ENCODE measurements at regions not wholly inside any gene's neighbourhood (a gene's known extent, or its start where the extent isn't known, plus 50 kb on each side); places are given as distances from the start of the nearest gene placed in this dataset.

DNA sequence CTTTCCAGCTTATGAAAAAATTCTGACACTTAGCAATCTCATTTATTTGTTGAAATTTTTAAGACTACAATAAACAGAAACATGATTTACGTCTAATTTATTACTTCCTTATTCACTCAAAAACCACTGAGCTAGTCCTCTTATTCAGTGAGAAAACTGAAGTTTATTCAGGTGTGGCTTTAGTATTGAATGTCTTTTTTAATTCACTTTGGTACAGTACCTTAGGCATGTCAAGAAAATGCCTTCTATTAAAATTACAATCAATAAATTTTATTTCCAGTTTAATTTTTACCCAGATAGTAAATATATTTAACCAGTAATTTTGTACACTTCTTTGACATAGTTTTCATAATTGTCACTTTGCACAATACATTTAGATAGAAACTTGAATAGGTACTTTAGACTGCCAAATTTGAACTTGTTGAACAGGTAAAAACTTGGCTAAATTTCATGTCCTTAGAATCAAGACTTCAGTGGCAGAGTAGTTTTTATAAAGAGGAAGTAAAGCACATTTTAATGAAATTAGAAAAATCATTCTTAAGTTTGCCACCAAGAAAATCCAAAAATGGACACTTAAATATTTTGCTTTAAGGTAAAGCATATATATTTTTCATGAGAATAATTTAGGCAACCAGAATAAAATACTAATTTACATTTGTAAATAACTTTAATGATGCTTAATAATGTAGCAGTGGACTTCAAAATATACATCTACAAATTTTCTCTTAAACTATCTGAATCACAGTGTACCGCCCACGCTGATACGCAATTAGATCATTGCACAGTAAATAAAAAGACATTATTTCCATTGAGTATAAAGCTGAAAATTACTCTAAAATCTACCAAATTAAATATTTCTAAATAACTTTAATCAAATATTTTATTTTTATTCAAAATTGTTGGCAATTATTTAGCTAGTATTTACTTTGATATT lies 159.1 kb downstream of the RASSF9 start:
- no peaks in the 10 kb centered on the region for H3K27me3 ChIP-seq

DNA sequence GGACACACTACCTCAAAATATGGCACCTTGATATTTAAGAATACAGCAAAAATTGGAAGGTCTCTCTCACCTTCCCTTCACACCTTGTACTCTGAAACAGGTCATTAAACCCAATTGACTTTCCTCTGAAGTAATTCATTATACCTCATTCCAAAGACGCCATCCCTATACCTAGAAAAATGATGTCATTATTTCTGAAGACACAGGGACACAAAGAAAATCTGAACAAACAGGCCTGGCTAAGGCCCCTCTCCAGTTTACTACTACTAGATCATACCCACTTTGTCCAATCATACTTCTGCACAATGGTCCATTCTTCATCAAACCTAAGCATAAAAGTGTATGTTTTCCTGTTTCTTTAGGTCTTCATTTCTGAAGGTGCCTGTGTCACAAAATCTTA lies 156.9 kb downstream of the RASSF9 start:
- DNase-seq = no peak
- TF ChIP-seq, protein P1, sequence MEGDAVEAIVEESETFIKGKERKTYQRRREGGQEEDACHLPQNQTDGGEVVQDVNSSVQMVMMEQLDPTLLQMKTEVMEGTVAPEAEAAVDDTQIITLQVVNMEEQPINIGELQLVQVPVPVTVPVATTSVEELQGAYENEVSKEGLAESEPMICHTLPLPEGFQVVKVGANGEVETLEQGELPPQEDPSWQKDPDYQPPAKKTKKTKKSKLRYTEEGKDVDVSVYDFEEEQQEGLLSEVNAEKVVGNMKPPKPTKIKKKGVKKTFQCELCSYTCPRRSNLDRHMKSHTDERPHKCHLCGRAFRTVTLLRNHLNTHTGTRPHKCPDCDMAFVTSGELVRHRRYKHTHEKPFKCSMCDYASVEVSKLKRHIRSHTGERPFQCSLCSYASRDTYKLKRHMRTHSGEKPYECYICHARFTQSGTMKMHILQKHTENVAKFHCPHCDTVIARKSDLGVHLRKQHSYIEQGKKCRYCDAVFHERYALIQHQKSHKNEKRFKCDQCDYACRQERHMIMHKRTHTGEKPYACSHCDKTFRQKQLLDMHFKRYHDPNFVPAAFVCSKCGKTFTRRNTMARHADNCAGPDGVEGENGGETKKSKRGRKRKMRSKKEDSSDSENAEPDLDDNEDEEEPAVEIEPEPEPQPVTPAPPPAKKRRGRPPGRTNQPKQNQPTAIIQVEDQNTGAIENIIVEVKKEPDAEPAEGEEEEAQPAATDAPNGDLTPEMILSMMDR (IDR thresholded peaks at IDR 0.05) = no peak
- TF ChIP-seq POLR2A (IDR thresholded peaks at IDR 0.05) = no peak
- Histone ChIP-seq H3K27ac (no peak overlapping the region), H3K9me3 (no peaks in the 10 kb centered on the region), H3K4me1 (no peaks in the 10 kb centered on the region), H3K27me3 (no peaks in the 10 kb centered on the region), H3K4me3 (no peak overlapping the region), H3K36me3 (no peaks in the 10 kb centered on the region)
- intact Hi-C loops (cut with DNase I; ENCODE audit: low total_unique reads) = no loop called here

More for the DNA sequence above, 159.1 kb downstream of the RASSF9 start:
- intact Hi-C loops (cut with DNase I; ENCODE audit: low total_unique reads) = no loop called here
- Histone ChIP-seq H3K36me3 (no peaks in the 10 kb centered on the region), H3K4me3 (no peak overlapping the region), H3K4me1 (no peaks in the 10 kb centered on the region), H3K9me3 (no peaks in the 10 kb centered on the region), H3K27ac (no peak overlapping the region)
- TF ChIP-seq, protein P1 (IDR thresholded peaks at IDR 0.05) = no peak
- TF ChIP-seq POLR2A (IDR thresholded peaks at IDR 0.05) = no peak
- no peak for DNase-seq

DNA sequence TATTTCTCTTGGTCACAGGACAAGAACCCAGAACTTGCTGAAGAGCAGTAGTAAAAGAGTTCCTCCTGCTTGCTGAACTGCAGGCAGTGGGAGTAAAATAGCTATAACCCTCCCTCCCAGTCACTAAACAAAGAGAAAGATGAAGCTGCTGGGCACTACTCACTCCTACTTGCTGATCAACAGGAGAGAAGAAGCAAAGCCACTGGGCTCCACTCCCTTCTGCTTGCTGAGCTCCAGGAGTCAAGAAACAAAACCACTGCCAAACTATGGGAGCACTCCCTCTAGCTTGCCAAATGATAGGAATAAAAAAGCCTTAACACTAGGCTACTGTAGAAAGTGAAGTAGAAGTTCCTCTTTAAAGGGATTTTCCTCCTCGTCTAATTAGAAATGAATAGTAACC lies 155.3 kb downstream of the RASSF9 start:
- no peaks in the 10 kb centered on the region for H3K4me1 ChIP-seq
- no peak overlapping the region for H3K4me3 ChIP-seq
- no peak overlapping the region for H3K27ac ChIP-seq
- H3K27me3 ChIP-seq = no peaks in the 10 kb centered on the region
- TF ChIP-seq, protein P1 (IDR thresholded peaks at IDR 0.05) = no peak
- TF ChIP-seq POLR2A (IDR thresholded peaks at IDR 0.05) = no peak
- H3K9me3 ChIP-seq = no peaks in the 10 kb centered on the region
- no peak for DNase-seq
- intact Hi-C loops (cut with DNase I; ENCODE audit: low total_unique reads) = no loop called here
- no peaks in the 10 kb centered on the region for H3K36me3 ChIP-seq

DNA sequence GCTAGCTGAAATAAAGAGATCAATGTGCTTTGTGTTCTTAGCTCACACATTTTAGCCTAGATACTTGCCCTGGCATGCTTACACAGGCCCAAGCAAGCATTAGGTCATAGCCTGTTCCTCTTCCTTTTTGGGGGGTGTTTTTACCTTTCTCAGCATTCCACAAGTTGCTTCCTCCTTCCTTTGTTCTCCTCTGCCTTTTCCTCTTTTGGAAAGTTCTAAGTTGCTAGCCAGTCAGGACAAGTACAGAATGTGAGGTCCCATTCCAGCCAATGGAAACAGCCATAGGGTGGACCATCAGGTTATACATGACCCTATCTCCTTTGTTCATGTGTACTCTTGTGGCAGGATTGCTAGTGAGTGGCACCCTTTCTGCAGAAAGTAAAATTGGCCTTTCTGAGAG lies 154.9 kb downstream of the RASSF9 start:
- TF ChIP-seq, protein P1 (IDR thresholded peaks at IDR 0.05) = no peak
- no peak for TF ChIP-seq POLR2A (IDR thresholded peaks at IDR 0.05)
- Histone ChIP-seq H3K36me3 (no peaks in the 10 kb centered on the region), H3K4me1 (no peaks in the 10 kb centered on the region), H3K4me3 (no peak overlapping the region), H3K9me3 (no peaks in the 10 kb centered on the region), H3K27ac (no peak overlapping the region), H3K27me3 (no peaks in the 10 kb centered on the region)
- DNase-seq = no peak
- intact Hi-C loops (cut with DNase I; ENCODE audit: low total_unique reads) = no loop called here

DNA sequence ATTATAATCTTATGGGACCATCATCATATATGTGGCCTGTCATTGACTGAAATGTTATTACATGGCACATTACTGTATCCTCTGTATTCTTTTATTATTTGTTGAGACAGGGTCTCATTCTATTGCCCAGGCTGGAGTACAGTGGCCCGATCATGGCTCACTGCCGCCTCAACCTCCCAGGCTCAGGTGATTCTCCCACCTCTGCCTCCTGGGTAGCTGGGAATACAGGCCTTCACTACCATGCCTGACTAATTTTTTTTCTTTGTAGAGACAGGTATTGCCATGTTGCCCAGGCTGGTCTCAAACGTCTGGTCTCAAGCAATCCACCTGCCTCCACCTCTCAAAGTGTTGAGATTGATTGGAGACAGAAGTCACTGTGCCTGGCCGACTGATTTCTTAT lies 153.2 kb downstream of the RASSF9 start:
- Histone ChIP-seq H3K27ac (no peak overlapping the region), H3K9me3 (no peaks in the 10 kb centered on the region), H3K4me3 (no peak overlapping the region), H3K36me3 (no peaks in the 10 kb centered on the region), H3K4me1 (no peaks in the 10 kb centered on the region), H3K27me3 (no peaks in the 10 kb centered on the region)
- TF ChIP-seq, protein P1 (IDR thresholded peaks at IDR 0.05) = no peak
- no peak for TF ChIP-seq POLR2A (IDR thresholded peaks at IDR 0.05)
- intact Hi-C loops (cut with DNase I; ENCODE audit: low total_unique reads) = no loop called here
- DNase-seq = no peak
